HepG2 (cell line): ENCODE measurements at regions not wholly inside any gene's neighbourhood (a gene's known extent, or its start where the extent isn't known, plus 50 kb on each side); places are given as distances from the start of the nearest gene placed in this dataset.

Source experiments
- ATAC-seq: fragments of 200-7000 bp; cut with Tn5 transposase; 3 replicates; pipeline ENCODE4 v1.9.1; 2020; ENCODE audit warnings: mild to moderate bottlenecking, moderate library complexity
- BruUV-seq: library from RNA; stranded (reverse); fragments of 400-500 nt; replicated peaks from 2 replicates; lab custom pipeline; 2021; lab: Mats Ljungman, UMichigan
- CTCF ChIA-PET: fragments of 300-600 bp; formaldehyde crosslinking; extraction: SDS; loops from one replicate; lab custom pipeline; 2021; ENCODE audit warnings: low total read pairs, inconsistent platforms, low intra/inter-chr PET ratio; lab: Yijun Ruan, JAX
- POLR2A ChIA-PET: fragments of 350-600 bp; sonication (Branson Sonifier 250); formaldehyde crosslinking; loops from one replicate; lab custom pipeline; 2020; ENCODE audit warnings: antibody characterized with exemption, inconsistent platforms; lab: Yijun Ruan, JAX
- DNase-seq: peaks from one replicate; pipeline ENCODE4 v3.0.0-alpha.2; 2015; ENCODE audit warnings: low spot score
- FAIRE-seq: peaks from 3 replicates; lab custom pipeline; 2011; peaks lifted over from hg19 to GRCh38; lab: Jason Lieb, UNC
- H2AFZ ChIP-seq: one replicate; pipeline ENCODE4 v1.6.1; 2011; ENCODE audit warnings: low read length, inconsistent platforms
- H3K27ac ChIP-seq: fragments of 300-600 bp; 3 replicates; pipeline ENCODE4 v1.8.0; 2011; ENCODE audit warnings: mixed run types, mild to moderate bottlenecking, mixed read lengths, low read length, inconsistent platforms; ENCODE audit not compliant: insufficient read depth; ENCODE audit errors: extremely low read length
- H3K27me3 ChIP-seq, 2 experiments: fragments of 200-600 bp in 1 of 2; 2 replicates in 1 of 2; 3 replicates in 1 of 2; pipeline versions ENCODE4 v1.6.0 to v1.8.0; 2011; ENCODE audit warnings: low read length in 2 of 2, mild to moderate bottlenecking in 2 of 2, moderate library complexity in 2 of 2, inconsistent platforms in 1 of 2; ENCODE audit not compliant: insufficient read depth in 2 of 2, control insufficient read depth in 1 of 2
- H3K36me3 ChIP-seq, 2 experiments: fragments of 200-600 bp in 1 of 2; replicated peaks in 1 of 2; 2 replicates in 1 of 2; 3 replicates in 1 of 2; pipeline versions ENCODE4 v1.5.1 to v1.8.0; 2011; ENCODE audit warnings: low read length in 2 of 2, inconsistent platforms in 1 of 2; ENCODE audit not compliant: insufficient read depth in 2 of 2, control insufficient read depth in 1 of 2
- H3K4me1 ChIP-seq: 2 replicates; pipeline ENCODE4 v1.5.1; 2012; ENCODE audit warnings: low read length, inconsistent platforms; ENCODE audit not compliant: insufficient read depth
- H3K4me2 ChIP-seq: 2 replicates; pipeline ENCODE4 v1.6.0; 2011; ENCODE audit warnings: low read depth, low read length, inconsistent platforms
- H3K4me3 ChIP-seq, 3 experiments: fragments of 200-600 bp in 1 of 3; sonication (generic), shearing (Covaris generic) in 1 of 3; replicated peaks in 1 of 3; 2 replicates each; pipeline ENCODE4 v1.5.1; 2011 to 2016; ENCODE audit warnings: low read length in 3 of 3, inconsistent platforms in 2 of 3, low read depth in 2 of 3, mild to moderate bottlenecking in 2 of 3, control low read depth in 1 of 3, mixed read lengths in 1 of 3; ENCODE audit not compliant: insufficient read depth in 1 of 3
- H3K79me2 ChIP-seq: one replicate; pipeline ENCODE4 v1.6.1; 2011; ENCODE audit warnings: low read length, inconsistent platforms; ENCODE audit not compliant: insufficient read depth
- H3K9ac ChIP-seq: 2 replicates; pipeline ENCODE4 v1.6.0; 2011; ENCODE audit warnings: mild to moderate bottlenecking, low read depth, low read length, inconsistent platforms; ENCODE audit not compliant: insufficient read depth
- H3K9me3 ChIP-seq: 2 replicates; pipeline ENCODE4 v1.5.1; 2012; ENCODE audit warnings: mild to moderate bottlenecking, low read length
- H4K20me1 ChIP-seq: 2 replicates; pipeline ENCODE4 v1.6.0; 2011; ENCODE audit warnings: inconsistent platforms, mild to moderate bottlenecking, low read length, moderate library complexity; ENCODE audit not compliant: insufficient read depth
- ADNP ChIP-seq: sonication (generic); formaldehyde crosslinking; IDR thresholded peaks from 2 replicates; pipeline ENCODE4 v1.4.0; 2020; ENCODE audit warnings: missing genetic modification reagents
- ATF4 ChIP-seq, 2 experiments: fragments of 450-650 bp in 1 of 2; sonication (generic) in 1 of 2; formaldehyde crosslinking; IDR thresholded peaks; 2 replicates each; pipeline versions ENCODE4 v1.5.0 to v1.8.0; 2020 to 2022; ENCODE audit warnings: mild to moderate bottlenecking in 1 of 2, missing genetic modification reagents in 1 of 2
- BCL6 ChIP-seq: IDR thresholded peaks from 2 replicates; pipeline ENCODE4 v1.6.1; 2016; ENCODE audit warnings: missing genetic modification reagents, missing compliant biosample characterization
- BCLAF1 ChIP-seq: fragments of 450-650 bp; IDR thresholded peaks from 2 replicates; pipeline ENCODE4 v1.6.1; 2017; ENCODE audit warnings: mild to moderate bottlenecking
- ELK4 ChIP-seq: sonication (generic); formaldehyde crosslinking; IDR thresholded peaks from 2 replicates; pipeline ENCODE4 v1.9.0; 2021; ENCODE audit warnings: missing genetic modification reagents, borderline replicate concordance
- JDP2 ChIP-seq: sonication (generic); formaldehyde crosslinking; IDR thresholded peaks from 2 replicates; pipeline ENCODE4 v1.8.1; 2022; ENCODE audit warnings: missing genetic modification reagents, borderline replicate concordance
- MAX ChIP-seq: IDR thresholded peaks from 2 replicates; pipeline ENCODE4 v1.6.1; 2012; ENCODE audit warnings: inconsistent platforms
- NCOR1 ChIP-seq: fragments of 200-600 bp; sonication (generic); IDR thresholded peaks from 2 replicates; pipeline ENCODE4 v1.7.0; 2017; ENCODE audit warnings: antibody characterized with exemption, low read length, borderline replicate concordance
- RBM39 ChIP-seq: fragments of 200-400 bp; formaldehyde crosslinking; IDR thresholded peaks from one replicate; pipeline ENCODE4 v1.6.1; 2018; ENCODE audit warnings: antibody characterized with exemption, mild to moderate bottlenecking, low read depth, low read length; ENCODE audit not compliant: poor library complexity, severe bottlenecking
- TCF12 ChIP-seq, 2 experiments: fragments of 450-650 bp in 1 of 2; sonication (generic) in 1 of 2; formaldehyde crosslinking in 1 of 2; IDR thresholded peaks; 2 replicates each; pipeline versions ENCODE4 v1.6.1 to v1.8.0; 2017 to 2022; ENCODE audit warnings: antibody characterized with exemption in 1 of 2, mild to moderate bottlenecking in 1 of 2, missing genetic modification reagents in 1 of 2, moderate library complexity in 1 of 2
- ZFAT ChIP-seq: sonication (generic); formaldehyde crosslinking; conservative IDR thresholded peaks from 2 replicates; pipeline ENCODE4 v1.8.1; 2023; ENCODE audit warnings: missing genetic modification reagents, inconsistent platforms
- ZMAT5 ChIP-seq: sonication (generic); formaldehyde crosslinking; IDR thresholded peaks from 2 replicates; pipeline ENCODE4 v1.5.0; 2020; ENCODE audit warnings: mild to moderate bottlenecking, low read depth, missing genetic modification reagents, borderline replicate concordance
- ZNF101 ChIP-seq: sonication (generic); formaldehyde crosslinking; IDR thresholded peaks from 2 replicates; pipeline ENCODE4 v1.4.0; 2020; ENCODE audit warnings: mild to moderate bottlenecking, low read depth, missing genetic modification reagents, borderline replicate concordance
- ZNF225 ChIP-seq: sonication (generic); formaldehyde crosslinking; IDR thresholded peaks from 2 replicates; pipeline ENCODE4 v1.4.0; 2020; ENCODE audit warnings: mild to moderate bottlenecking, missing genetic modification reagents
- ZNF572 ChIP-seq: sonication (generic); formaldehyde crosslinking; IDR thresholded peaks from 2 replicates; pipeline ENCODE4 v1.5.1; 2020; ENCODE audit warnings: mild to moderate bottlenecking, missing genetic modification reagents
- ZNF644 ChIP-seq: IDR thresholded peaks from 2 replicates; pipeline ENCODE4 v1.6.1; 2016; ENCODE audit warnings: low read depth
- ZSCAN22 ChIP-seq: sonication (generic); formaldehyde crosslinking; IDR thresholded peaks from 2 replicates; pipeline ENCODE4 v1.4.0; 2020; ENCODE audit warnings: mild to moderate bottlenecking, missing genetic modification reagents
- WGBS: methylation state at CpG from one replicate; pipeline ENCODE4 v1.1.6; 2017; ENCODE audit warnings: low lambda C conversion rate; 5-methylcytosine and 5-hydroxymethylcytosine counted together
- in situ Hi-C: cut with HindIII; loops from 2 replicates; pipeline ENCODE4 v1.10.0; 2017; ENCODE audit warnings: low pct_unique_long_range_greater_than_20kb; ENCODE audit not compliant: extremely low pct_ligation_motif_present
- intact Hi-C: fragments of 100-400 bp; cut with micrococcal nuclease; formaldehyde crosslinking; loops from one replicate; pipeline ENCODE4 v1.10.0; 2022; ENCODE audit not compliant: unreplicated experiment

- 5% methylated on average over 5 of the region's 5 CpGs for WGBS
- Histone ChIP-seq H3K9me3 (no peaks in the 10 kb centered on the region), H3K9ac (no peak overlapping the region), H3K4me2 (no peak overlapping the region), H3K36me3 (no peaks in the 10 kb centered on the region), H3K27ac (no peak overlapping the region), H2AFZ (no peak overlapping the region), H3K27me3 (peaks cover 0 to 15% of the 10 kb centered on the region in 2 experiments; a peak in 2 of 5 replicates), H3K79me2 (no peaks in the 10 kb centered on the region), H3K4me3 (no peak overlapping the region), H4K20me1 (no peaks in the 10 kb centered on the region), H3K4me1 (no peaks in the 10 kb centered on the region)
- DNase-seq (no peak), ATAC-seq (no peak), FAIRE-seq (no peak)
- CTCF ChIA-PET, result no interaction called here
- POLR2A ChIA-PET, result no interaction called here
- TF ChIP-seq ZNF644 (CRISPR knock-in tag), result no peak
- TF ChIP-seq ZNF225 (CRISPR knock-in tag), result no peak
- no peak for TF ChIP-seq ZMAT5 (CRISPR knock-in tag)
- TF ChIP-seq ZNF572 (CRISPR knock-in tag), result no peak
- TF ChIP-seq ZNF101 (CRISPR knock-in tag), result no peak
- no peak for TF ChIP-seq MAX
- TF ChIP-seq ZSCAN22, result no peak
- no peak for TF ChIP-seq TCF12 (IDR thresholded peaks at IDR 0.05)
- no peak for TF ChIP-seq TCF12 (CRISPR knock-in tag; IDR thresholded peaks at IDR 0.05)
- no peak for TF ChIP-seq RBM39
- TF ChIP-seq ATF4 (CRISPR knock-in tag; IDR thresholded peaks at IDR 0.05), result no peak
- TF ChIP-seq NCOR1, result no peak
- no peak for TF ChIP-seq BCL6
- no peak for TF ChIP-seq ZFAT (CRISPR knock-in tag)
- TF ChIP-seq BCLAF1, result no peak
- TF ChIP-seq JDP2 (CRISPR knock-in tag), result no peak
- TF ChIP-seq ELK4, result no peak
- no peak for TF ChIP-seq ADNP (CRISPR knock-in tag)
- no TSS peak for BruUV-seq
- in situ Hi-C loops, result no loop called here
- intact Hi-C loops, result no loop called here
Observed at GRCh38 chr6:90653750-90654149, 66.9 kb upstream of the MAP3K7 start.
